Left ventricle myocardium inferior (tissue), 1 donor: ENCODE measurements at regions not wholly inside any gene's neighbourhood (a gene's known extent, or its start where the extent isn't known, plus 50 kb on each side); places are given as distances from the start of the nearest gene placed in this dataset.

Experiments used
- DNase-seq: peaks from one replicate; pipeline ENCODE4 v3.0.0-alpha.2; 2020
- H3K27ac ChIP-seq: fragments of 200-600 bp; replicated peaks from 2 replicates; pipeline ENCODE4 v1.8.0; 2021
- H3K27me3 ChIP-seq: fragments of 200-600 bp; 2 replicates; pipeline ENCODE4 v1.8.0; 2021; ENCODE audit warnings: low read depth
- H3K36me3 ChIP-seq: fragments of 200-600 bp; 2 replicates; pipeline ENCODE4 v1.8.0; 2021
- H3K4me1 ChIP-seq: fragments of 200-600 bp; 2 replicates; pipeline ENCODE4 v1.8.0; 2021
- H3K4me3 ChIP-seq: fragments of 200-600 bp; 2 replicates; pipeline ENCODE4 v1.8.0; 2021; ENCODE audit warnings: mild to moderate bottlenecking, moderate library complexity
- H3K9me3 ChIP-seq: fragments of 200-600 bp; replicated peaks from 2 replicates; pipeline ENCODE4 v1.8.0; 2021
- intact Hi-C: fragments of 100-400 bp; cut with micrococcal nuclease; formaldehyde crosslinking; loops from one replicate; pipeline ENCODE4 v1.11.0; 2022
- TF ChIP-seq, protein P1 (sequence below): fragments of 200-600 bp; IDR thresholded peaks from 2 replicates; pipeline ENCODE4 v1.8.0; 2021; ENCODE audit warnings: antibody characterized with exemption, mild to moderate bottlenecking, borderline replicate concordance
- donor health status: DM: no; HTN: yes; CAD: no; lungs with severe emphysema.

DNA sequence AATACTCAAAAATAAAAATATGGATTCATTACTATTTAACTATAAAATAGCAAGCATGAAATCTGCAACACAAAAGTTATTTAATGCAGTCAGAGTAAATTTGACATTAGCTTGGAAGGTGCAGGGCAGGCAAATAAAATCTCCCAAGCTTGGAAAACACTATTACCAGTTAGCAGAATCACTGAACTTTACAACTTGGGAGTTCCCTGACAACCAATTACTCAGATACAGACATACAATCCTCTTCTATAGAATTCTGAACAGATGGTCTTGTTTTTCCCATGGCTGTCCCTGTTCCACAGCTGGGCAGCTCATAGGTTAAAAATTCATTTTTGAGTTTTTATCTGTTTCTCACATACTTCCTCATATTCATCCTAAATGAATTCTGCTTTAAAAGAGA is 1002.6 kb downstream of the SORCS3 start:
- Histone ChIP-seq H3K4me1 (no peaks in the 10 kb centered on the region), H3K4me3 (no peak overlapping the region), H3K27ac (no peak overlapping the region), H3K9me3 (no peaks in the 10 kb centered on the region), H3K36me3 (no peaks in the 10 kb centered on the region), H3K27me3 (no peaks in the 10 kb centered on the region)
- no peak for DNase-seq
- intact Hi-C loops = no loop called here
- TF ChIP-seq, protein P1, sequence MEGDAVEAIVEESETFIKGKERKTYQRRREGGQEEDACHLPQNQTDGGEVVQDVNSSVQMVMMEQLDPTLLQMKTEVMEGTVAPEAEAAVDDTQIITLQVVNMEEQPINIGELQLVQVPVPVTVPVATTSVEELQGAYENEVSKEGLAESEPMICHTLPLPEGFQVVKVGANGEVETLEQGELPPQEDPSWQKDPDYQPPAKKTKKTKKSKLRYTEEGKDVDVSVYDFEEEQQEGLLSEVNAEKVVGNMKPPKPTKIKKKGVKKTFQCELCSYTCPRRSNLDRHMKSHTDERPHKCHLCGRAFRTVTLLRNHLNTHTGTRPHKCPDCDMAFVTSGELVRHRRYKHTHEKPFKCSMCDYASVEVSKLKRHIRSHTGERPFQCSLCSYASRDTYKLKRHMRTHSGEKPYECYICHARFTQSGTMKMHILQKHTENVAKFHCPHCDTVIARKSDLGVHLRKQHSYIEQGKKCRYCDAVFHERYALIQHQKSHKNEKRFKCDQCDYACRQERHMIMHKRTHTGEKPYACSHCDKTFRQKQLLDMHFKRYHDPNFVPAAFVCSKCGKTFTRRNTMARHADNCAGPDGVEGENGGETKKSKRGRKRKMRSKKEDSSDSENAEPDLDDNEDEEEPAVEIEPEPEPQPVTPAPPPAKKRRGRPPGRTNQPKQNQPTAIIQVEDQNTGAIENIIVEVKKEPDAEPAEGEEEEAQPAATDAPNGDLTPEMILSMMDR = no peak

DNA sequence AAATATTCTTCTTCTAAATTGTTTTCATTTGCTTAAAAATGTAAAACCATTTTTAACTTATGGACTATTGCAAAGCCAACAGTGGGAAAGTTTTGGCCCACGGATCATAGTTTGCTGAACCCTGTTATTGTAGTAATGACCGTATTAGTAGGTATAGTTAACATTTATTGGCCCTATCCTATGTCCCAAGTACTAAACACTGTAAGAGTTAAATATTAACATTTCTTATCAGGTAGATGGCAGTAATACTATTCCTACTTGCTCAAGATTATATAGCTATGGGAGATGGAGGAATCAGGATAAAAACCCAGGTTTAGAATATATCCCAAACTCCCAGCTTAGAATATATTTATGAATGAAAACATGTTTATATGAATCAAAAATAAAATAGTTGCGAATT is 993.2 kb downstream of the SORCS3 start:
- no peak overlapping the region for H3K4me3 ChIP-seq
- TF ChIP-seq, protein P1 = no peak
- peaks cover 6% of the 10 kb centered on the region for H3K9me3 ChIP-seq
- H3K27me3 ChIP-seq = no peaks in the 10 kb centered on the region
- no peak for DNase-seq
- no peak overlapping the region for H3K27ac ChIP-seq
- no peaks in the 10 kb centered on the region for H3K4me1 ChIP-seq
- H3K36me3 ChIP-seq = no peaks in the 10 kb centered on the region
- intact Hi-C loops = no loop called here

DNA sequence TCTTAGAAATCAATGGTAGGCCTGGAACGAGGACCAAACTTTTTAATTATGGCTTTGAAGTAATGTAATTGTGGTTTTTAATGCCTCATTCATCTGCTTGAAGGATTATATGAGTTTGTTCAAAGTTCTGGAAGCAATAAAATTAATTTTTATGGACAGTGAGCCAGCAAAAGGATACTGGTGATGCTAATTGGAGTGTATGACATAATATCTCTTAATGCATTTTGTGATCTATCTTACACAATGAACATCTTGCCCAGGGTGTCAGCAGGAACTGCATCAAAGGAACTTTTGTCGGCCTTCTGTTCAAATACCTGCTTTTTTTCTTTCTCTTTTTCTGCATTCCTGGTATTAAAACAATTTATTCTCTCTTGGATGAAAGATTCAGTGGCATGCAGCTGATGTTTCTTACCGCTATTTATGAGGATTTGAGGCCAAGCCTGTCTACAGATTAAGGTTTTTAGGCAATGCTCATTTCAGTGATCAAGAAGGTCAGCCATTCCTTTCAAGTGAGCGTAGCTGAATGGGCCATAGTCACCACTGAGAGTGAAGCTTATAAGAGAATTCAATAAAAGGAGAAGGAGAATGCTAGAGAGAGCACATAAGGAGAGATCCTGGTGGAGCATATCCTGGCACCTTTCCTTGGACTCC is 974.8 kb downstream of the SORCS3 start:
- peaks cover 6% of the 10 kb centered on the region for H3K4me1 ChIP-seq
- H3K36me3 ChIP-seq = no peaks in the 10 kb centered on the region
- no peak overlapping the region for H3K4me3 ChIP-seq
- intact Hi-C loops = no loop called here
- no peaks in the 10 kb centered on the region for H3K27me3 ChIP-seq
- no peak overlapping the region for H3K27ac ChIP-seq
- TF ChIP-seq, protein P1 = no peak
- no peaks in the 10 kb centered on the region for H3K9me3 ChIP-seq
- DNase-seq = no peak

DNA sequence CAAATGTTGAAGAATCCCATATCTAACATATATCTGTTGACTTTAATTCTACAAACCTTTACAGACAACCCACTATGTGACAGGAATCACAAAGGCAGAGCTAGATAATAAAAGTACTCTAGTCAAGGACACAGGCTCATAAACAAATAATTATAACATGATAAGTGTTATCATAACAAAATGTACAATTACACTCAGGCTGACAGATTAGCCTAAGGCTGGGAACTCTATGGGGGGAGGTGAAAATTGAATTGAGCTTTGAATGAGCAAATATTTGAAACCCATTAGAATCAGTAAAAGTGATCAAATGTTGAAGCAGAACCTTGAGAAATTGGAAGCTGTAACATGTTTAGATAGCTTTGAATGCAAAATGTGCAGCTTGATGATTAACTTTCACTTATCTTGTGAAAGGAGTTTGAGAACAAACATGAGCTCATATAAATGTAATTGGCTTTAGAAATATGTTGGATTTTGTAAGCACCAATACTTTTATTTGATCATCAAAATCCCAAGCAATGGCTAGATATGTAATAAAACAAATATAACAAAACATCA is 970.2 kb downstream of the SORCS3 start:
- Histone ChIP-seq H3K27ac (no peak overlapping the region), H3K9me3 (peaks cover 25% of the 10 kb centered on the region), H3K4me1 (peaks cover 6% of the 10 kb centered on the region), H3K27me3 (no peaks in the 10 kb centered on the region), H3K4me3 (no peak overlapping the region), H3K36me3 (no peaks in the 10 kb centered on the region)
- no peak for DNase-seq
- TF ChIP-seq, protein P1 = no peak
- intact Hi-C loops = no loop called here

DNA sequence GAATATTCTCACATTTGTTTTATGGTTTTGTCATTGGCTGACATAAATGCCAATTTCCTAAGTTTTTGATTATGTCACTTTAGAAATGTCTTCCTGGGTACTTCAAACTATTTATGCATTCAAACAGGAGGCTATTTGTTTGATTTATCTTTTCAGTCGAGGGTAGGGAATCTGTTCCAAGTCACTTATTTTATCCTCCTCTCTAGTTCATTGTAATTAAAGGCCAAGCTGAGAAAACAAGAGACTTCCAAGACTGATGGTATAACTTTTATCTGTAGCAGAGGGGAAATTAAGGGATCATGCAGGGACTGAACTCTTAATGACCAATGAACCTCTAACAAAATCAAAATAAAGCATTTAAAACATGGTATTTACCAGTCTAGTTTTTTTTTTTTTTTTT is 968.4 kb downstream of the SORCS3 start:
- H3K4me3 ChIP-seq = no peak overlapping the region
- peaks cover 25% of the 10 kb centered on the region for H3K9me3 ChIP-seq
- H3K27ac ChIP-seq = no peak overlapping the region
- no peak for DNase-seq
- no peaks in the 10 kb centered on the region for H3K27me3 ChIP-seq
- H3K36me3 ChIP-seq = no peaks in the 10 kb centered on the region
- TF ChIP-seq, protein P1 = no peak
- H3K4me1 ChIP-seq = peaks cover 9% of the 10 kb centered on the region
- intact Hi-C loops = no loop called here
